DMS114 treated with DMSO at 0.1 percent for 48 hours (cell line): ENCODE measurements at regions not wholly inside any gene's neighbourhood (a gene's known extent, or its start where the extent isn't known, plus 50 kb on each side); places are given as distances from the start of the nearest gene placed in this dataset.
"Not testable (repeated sequence)": the region's sequence is repeated elsewhere in the genome, so short reads cannot be mapped to it uniquely, and the experiment has no call there.

Experiments
- DNase-seq: peaks from one replicate; lab custom pipeline; 2025; ENCODE audit not compliant: unreplicated experiment; lab: John Stamatoyannopoulos, UW

- DNase-seq = not testable (repeated sequence)
Measured at GRCh38 chr2:95763074-95763473, 171.3 kb downstream of the TRIM43 start.

- DNase-seq = not testable (repeated sequence)
Measured at GRCh38 chr2:95764966-95765365, 173.2 kb downstream of the TRIM43 start.

GRCh38 chr2:95765925-95766910 is 174.4 kb downstream of the TRIM43 start:
- DNase-seq = not testable (repeated sequence)

GRCh38 chr2:95767531-95767930 is 175.7 kb downstream of the TRIM43 start:
- not testable (repeated sequence) for DNase-seq

GRCh38 chr2:95767950-95768349 is 176.1 kb downstream of the TRIM43 start:
- DNase-seq = not testable (repeated sequence)

GRCh38 chr2:95769256-95769655 is 177.5 kb downstream of the TRIM43 start:
- not testable (repeated sequence) for DNase-seq

GRCh38 chr2:95770726-95771125 is 178.9 kb downstream of the TRIM43 start:
- DNase-seq = not testable (repeated sequence)

GRCh38 chr2:95774322-95775192 is 182.8 kb downstream of the TRIM43 start:
- not testable (repeated sequence) for DNase-seq

GRCh38 chr2:95775193-95775531 is 183.4 kb downstream of the TRIM43 start:
- DNase-seq = not testable (repeated sequence)
